Tibial artery (tissue), 4 donors: ENCODE measurements at regions not wholly inside any gene's neighbourhood (a gene's known extent, or its start where the extent isn't known, plus 50 kb on each side); places are given as distances from the start of the nearest gene placed in this dataset.
"Not testable (repeated sequence)": the region's sequence is repeated elsewhere in the genome, so short reads cannot be mapped to it uniquely, and the experiment has no call there.

ENCODE experiments used
- DNase-seq, 2 donors: peaks; one replicate each; pipeline ENCODE4 v3.0.0-alpha.2; 2019
- H3K27ac ChIP-seq, 2 donors: fragments of 200-600 bp; sonication (generic) in 1 of 2; 1 replicate in 1 of 2; 2 replicates in 1 of 2; pipeline ENCODE4 v1.5.1; 2018 to 2019; ENCODE audit warnings: mild to moderate bottlenecking in 1 of 2
- H3K27me3 ChIP-seq, 2 donors: fragments of 200-600 bp; sonication (generic) in 1 of 2; one replicate each; pipeline versions ENCODE4 v1.5.1 to v1.6.0; 2016 to 2019
- H3K36me3 ChIP-seq, 3 donors: fragments of 200-600 bp; sonication (generic) in 2 of 3; one replicate each; pipeline ENCODE4 v1.5.1; 2016 to 2019; ENCODE audit warnings: mild to moderate bottlenecking in 2 of 3
- H3K4me1 ChIP-seq, 4 donors: fragments of 200-600 bp; sonication (generic) in 2 of 4; 1 replicate in 3 of 4; 2 replicates in 1 of 4; pipeline ENCODE4 v1.5.1; 2016 to 2019
- H3K4me3 ChIP-seq, 2 donors: fragments of 200-600 bp; sonication (generic) in 1 of 2; 1 replicate in 1 of 2; 2 replicates in 1 of 2; pipeline ENCODE4 v1.5.1; 2018 to 2019; ENCODE audit warnings: mild to moderate bottlenecking in 2 of 2
- H3K9me3 ChIP-seq, 3 donors: fragments of 200-600 bp; sonication (generic) in 1 of 3; one replicate each; pipeline ENCODE4 v1.5.1; 2016 to 2019
- intact Hi-C: fragments of 100-400 bp; cut with DNase I; formaldehyde crosslinking; loops from one replicate; pipeline ENCODE4 v1.15.0; 2023; ENCODE audit warnings: low total_unique reads
- TF ChIP-seq, protein P1 (sequence below), 2 experiments: fragments of 200-600 bp in 1 of 2; fragments of 450-650 bp in 1 of 2; IDR thresholded peaks; one replicate each; pipeline ENCODE4 v1.5.1; 2017 to 2019; ENCODE audit warnings: antibody characterized with exemption in 2 of 2, mild to moderate bottlenecking in 1 of 2, moderate library complexity in 1 of 2

DNA sequence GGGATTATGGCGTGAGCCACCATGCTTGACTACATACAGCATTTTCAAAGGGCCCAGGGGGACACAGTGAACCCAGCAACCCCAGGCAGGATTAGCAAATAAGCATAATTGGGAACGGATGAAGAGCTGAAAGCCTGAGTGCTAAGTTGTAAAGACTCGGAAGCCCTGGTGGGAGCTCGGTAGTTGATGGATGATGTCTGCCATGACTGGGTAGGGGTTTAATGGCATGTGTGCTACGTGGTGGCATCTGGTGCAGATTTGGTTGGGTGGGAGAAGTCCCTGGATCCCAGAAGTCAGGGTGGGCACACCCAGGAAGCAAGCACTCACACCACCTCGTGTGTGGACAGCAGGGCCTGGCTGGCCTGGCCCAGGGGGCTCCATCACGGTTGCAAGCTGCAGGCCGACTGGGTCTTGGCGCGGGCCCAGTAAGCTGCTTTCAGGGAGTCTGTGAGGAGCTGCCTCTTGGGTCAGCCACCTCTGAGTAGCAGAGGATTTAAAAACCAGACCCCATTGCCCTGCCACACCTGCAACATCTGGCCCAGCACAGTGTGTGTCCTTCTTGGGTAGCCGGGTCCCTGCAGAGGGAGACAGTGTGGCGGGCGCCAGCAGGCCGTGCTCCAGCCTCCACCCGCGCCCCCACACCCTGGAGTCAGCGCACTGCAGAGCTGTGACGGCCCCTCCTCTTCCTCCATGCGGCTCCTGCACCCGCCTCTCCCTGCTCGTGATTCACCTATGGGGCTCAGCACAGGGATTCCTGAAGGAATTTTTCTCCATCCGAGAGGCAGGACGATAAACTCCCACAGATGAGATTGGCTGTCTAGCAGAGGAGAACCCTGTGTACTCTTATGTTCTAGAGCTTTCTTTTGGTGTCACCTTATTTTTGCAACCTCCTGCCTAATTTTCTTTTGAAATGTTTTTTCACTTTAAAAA, 159.2 kb downstream of the LAT start:
- H3K27me3 ChIP-seq, H3K4me3 ChIP-seq, H3K4me1 ChIP-seq, H3K9me3 ChIP-seq, H3K27ac ChIP-seq, H3K36me3 ChIP-seq, intact Hi-C loops: not testable (repeated sequence)
- peak in 1 of 2 donors; percentile 55 for DNase-seq

DNA sequence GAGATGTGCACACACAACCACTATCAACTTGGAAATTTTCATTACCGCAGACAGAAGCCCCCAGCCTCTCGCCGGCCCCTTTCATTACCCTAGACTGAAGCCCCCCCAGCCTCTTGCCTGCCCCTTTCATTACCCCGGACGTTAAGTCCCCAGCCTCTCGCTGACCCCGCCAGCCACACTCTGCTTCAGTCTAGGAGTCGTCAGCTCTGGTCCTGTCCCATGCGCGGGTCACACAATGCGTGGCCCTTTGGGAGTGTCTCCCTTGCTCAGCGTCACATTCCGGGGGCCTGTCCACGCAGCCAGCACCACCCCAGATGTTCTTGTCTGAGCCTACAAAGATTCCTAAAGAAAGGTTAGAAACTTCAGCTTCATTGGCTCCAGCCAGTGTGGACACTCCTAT, 157.7 kb downstream of the LAT start:
- peak; percentile 8 to 40 for DNase-seq
- H3K27me3 ChIP-seq, intact Hi-C loops, H3K27ac ChIP-seq, H3K36me3 ChIP-seq, H3K9me3 ChIP-seq, H3K4me3 ChIP-seq, H3K4me1 ChIP-seq: not testable (repeated sequence)

DNA sequence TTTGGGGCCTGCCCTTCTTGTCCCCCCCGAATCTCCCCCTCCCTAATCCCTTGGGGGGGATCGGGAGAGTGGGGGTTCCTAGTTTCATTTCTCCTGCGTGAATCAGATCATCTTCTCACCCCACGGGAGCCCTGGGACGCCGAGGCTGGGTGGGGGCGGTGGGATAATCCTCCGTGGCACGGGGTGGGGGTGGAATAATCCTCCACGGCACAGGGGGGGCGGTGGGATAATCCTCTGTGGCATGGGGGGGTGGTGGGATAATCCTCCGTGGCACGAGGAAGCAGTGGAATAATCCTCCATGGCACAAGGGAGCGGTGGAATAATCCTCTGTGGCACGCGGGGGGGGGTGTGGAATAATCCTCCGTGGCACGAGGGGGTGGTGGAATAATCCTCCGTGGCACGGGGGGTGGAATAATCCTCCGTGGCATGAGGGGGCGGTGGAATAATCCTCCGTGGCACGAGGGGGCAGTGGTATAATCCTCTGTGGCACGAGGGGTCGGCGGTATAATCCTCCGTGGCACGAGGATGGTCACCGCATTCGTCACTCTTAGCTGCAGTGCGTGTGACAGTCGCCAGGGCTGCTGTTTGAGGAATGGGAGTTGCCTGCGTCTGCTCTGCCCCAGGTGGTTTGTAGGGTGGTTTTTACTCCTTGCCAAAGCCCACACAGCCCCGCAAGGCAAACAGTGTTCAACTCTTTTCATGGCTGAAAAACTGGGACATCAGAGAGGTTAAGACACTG, 156.9 kb downstream of the LAT start:
- Histone ChIP-seq H3K4me1 (no peaks in the 10 kb centered on the region), H3K27ac (no peak overlapping the region), H3K9me3 (no peaks in the 10 kb centered on the region), H3K36me3 (no peaks in the 10 kb centered on the region), H3K4me3 (no peak overlapping the region), H3K27me3 (no peaks in the 10 kb centered on the region)
- intact Hi-C loops: no loop called here
- peak; percentile 13 to 43 for DNase-seq
- TF ChIP-seq, protein P1, sequence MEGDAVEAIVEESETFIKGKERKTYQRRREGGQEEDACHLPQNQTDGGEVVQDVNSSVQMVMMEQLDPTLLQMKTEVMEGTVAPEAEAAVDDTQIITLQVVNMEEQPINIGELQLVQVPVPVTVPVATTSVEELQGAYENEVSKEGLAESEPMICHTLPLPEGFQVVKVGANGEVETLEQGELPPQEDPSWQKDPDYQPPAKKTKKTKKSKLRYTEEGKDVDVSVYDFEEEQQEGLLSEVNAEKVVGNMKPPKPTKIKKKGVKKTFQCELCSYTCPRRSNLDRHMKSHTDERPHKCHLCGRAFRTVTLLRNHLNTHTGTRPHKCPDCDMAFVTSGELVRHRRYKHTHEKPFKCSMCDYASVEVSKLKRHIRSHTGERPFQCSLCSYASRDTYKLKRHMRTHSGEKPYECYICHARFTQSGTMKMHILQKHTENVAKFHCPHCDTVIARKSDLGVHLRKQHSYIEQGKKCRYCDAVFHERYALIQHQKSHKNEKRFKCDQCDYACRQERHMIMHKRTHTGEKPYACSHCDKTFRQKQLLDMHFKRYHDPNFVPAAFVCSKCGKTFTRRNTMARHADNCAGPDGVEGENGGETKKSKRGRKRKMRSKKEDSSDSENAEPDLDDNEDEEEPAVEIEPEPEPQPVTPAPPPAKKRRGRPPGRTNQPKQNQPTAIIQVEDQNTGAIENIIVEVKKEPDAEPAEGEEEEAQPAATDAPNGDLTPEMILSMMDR (IDR thresholded peaks at IDR 0.05): no peak

DNA sequence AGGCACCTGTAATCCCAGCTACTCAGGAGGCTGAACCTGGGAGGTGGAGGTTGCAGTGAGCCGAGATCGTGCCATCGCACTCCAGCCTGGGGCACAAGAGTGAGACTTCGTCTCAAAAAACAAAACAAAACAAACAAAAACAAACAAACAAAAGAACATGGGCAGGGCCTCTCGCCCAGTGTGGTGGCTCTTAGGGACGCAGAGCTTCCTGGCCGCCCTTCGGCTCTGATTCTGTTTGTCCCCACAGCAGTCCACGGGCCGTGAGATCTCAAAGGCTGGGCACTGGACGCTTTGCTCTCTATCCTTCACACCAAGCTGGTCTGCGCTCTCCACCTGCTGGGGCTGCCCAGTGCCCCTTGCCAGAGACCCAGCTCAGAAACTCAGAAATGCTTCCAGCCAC, 156.3 kb downstream of the LAT start:
- H3K27me3 ChIP-seq, H3K27ac ChIP-seq, H3K4me1 ChIP-seq, H3K36me3 ChIP-seq, H3K9me3 ChIP-seq, H3K4me3 ChIP-seq, intact Hi-C loops: not testable (repeated sequence)
- DNase-seq: peak; percentile 21 to 38

DNA sequence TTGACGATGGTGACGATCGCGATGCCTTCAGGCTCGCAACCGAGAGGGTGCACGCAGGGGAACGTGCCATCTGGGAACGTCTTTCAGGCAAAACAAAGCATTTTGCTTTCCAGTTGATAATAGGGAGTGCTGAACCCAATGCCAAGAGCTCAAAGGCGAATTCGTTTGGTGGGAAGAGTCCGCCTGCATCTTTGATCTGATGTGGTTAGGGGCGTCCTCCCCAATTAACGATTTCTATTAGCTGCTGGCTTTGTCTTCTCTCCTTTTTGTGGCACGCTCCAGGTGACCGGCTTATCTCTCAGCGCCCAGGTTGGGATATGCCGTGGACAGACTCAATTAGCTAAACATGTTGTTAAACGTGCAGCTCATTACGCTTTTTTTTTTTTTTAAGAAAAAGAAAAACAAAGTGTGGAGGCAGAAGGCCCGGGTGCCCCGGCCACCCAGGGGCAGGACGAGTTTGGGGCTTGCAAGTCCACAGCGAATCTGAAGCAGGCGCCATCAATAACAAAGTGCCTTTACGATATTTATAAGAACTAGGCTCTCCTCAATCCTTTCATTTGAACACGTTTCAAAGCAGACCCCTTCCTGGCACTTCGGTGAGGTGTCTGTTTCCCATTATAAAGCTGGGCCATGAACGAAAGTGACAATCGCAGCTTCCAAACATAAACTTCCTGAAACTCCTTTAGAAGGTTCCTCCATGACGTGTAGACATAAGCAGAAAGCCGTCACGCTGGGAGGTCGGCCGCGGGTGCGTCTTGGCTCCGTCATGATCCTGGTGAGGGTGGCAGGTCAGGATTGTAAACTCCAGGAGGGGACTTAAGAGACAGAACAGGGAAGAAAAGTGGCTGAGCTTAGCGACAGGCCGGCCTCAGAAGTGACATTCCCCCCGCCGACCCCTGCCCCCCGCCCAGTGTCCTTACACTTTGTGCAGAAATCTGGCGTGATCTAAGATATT, 155.3 kb downstream of the LAT start:
- H3K4me3 ChIP-seq: peak overlapping the region in 1 of 2 donors; percentile 9
- intact Hi-C loops: not testable (repeated sequence)

DNA sequence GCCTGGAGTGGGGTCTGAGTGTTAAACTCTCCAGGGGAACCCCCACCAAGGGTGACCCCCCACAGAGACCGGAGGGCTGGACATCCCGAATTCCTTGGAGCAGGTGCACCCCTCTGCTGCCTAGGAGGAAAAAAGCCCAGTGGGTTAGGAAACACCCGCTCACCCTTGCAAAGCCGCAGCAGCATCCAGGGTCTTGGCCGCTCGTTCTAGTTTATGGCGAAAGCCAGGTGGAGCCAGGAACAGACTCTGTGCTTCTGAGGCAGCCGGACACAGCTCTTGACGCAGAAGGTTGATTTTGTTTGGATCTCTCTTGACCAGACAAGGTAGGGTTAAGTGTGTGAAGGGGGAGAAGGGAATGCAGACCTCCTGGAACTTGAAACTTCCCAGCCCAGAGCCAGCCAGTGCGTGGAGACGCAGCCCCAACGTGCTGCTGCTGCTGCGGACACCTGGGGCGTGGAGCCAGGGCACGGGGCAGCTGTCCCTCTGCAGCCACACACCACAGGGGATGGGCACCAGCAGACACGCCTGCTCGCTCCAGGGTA, 154.5 kb downstream of the LAT start:
- H3K9me3 ChIP-seq: no peaks in the 10 kb centered on the region
- no peaks in the 10 kb centered on the region for H3K27me3 ChIP-seq
- no peak overlapping the region for H3K4me3 ChIP-seq
- TF ChIP-seq, protein P1 (IDR thresholded peaks at IDR 0.05): no peak
- intact Hi-C loops: no loop called here
- H3K27ac ChIP-seq: no peak overlapping the region
- H3K4me1 ChIP-seq: no peaks in the 10 kb centered on the region
- H3K36me3 ChIP-seq: no peaks in the 10 kb centered on the region
- DNase-seq: peak; percentile 21 to 64

More for the DNA sequence above, 155.3 kb downstream of the LAT start:
- H3K27me3 ChIP-seq, H3K36me3 ChIP-seq, H3K9me3 ChIP-seq, H3K4me1 ChIP-seq, H3K27ac ChIP-seq: not testable (repeated sequence)
- peak; percentile 27 to 61 for DNase-seq

DNA sequence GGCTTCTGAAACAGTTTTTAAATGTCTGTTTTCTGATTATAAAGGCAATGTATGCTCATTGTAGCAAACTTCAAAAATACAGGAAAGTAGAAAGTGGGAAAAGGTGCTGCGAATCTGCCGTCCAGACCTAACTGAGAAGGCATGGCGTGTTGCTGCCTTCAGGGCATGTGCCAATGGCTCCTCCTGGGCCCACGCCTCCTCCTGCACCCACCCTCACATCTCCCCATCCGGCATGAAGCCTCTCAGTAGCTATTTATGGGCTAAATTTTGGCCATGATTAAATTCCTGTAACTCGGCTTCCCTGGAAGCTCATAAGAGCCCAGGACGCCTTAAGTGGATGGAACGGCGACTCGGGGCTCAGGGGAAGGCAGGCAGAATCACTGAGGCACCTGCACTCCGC, 153.8 kb downstream of the LAT start:
- DNase-seq: peak in 1 of 2 donors; percentile 42
- H3K4me3 ChIP-seq, H3K36me3 ChIP-seq, intact Hi-C loops, H3K27me3 ChIP-seq, H3K4me1 ChIP-seq, H3K27ac ChIP-seq, H3K9me3 ChIP-seq: not testable (repeated sequence)

DNA sequence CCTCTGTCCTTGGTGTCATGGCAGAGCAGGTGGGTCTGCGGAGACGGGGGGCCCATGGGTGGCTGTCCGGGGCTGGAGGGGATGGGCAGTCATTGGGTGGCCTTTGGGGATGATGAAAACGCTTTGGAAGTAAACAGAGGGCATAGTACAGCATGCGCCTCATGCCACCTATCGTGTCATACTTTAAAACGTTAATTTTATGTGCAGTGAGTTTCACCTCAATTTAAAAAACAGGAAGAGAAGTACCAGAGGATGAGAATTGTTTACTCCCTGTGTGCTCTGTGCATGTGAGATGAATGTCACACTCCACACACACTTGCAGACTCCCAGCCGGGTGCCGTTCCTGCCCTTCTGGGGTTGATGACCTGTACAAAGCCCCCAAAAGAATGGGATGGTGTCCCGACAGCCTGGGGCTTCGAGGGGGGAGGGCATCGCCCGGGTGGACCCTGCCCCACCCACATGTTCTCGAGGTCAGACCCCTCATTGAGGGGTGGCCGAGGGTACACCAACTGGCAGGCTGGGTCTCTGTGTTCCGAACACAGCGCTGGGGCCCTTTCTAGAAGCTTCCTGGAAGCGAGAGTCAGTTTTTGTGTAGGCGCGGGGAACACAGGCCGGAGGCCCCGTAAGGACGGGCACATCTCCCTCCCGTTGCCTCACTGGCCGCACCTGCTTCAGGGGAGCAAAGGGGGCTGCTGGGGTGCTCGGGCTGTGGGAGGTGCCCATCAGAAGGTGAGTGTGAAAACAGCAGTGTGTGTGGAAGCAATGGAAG, 153.2 kb downstream of the LAT start:
- DNase-seq, H3K27me3 ChIP-seq, H3K4me1 ChIP-seq, H3K36me3 ChIP-seq, intact Hi-C loops, H3K9me3 ChIP-seq, H3K27ac ChIP-seq, H3K4me3 ChIP-seq: not testable (repeated sequence)

DNA sequence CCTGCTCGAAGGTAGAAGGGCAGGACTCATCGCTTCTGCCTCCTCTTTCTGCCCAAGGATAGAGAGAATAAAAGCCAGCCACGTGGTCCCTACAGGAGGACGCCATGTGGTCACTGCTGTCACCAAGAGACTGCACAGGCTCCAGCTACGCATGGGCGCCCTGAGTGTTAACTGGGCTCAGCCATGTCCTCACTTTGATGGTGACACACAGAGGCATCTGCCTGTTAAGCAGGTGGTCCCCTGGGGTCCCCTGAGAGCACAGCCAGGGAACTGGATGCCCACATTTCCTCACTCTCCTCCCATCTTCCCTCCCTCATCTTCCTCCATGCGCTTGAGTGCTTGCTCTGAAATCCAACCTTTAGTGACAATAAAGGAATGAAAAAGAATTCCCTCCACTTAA, 152.6 kb downstream of the LAT start:
- H3K36me3 ChIP-seq, H3K27ac ChIP-seq, H3K4me1 ChIP-seq, intact Hi-C loops, H3K9me3 ChIP-seq, H3K27me3 ChIP-seq, DNase-seq, H3K4me3 ChIP-seq: not testable (repeated sequence)

DNA sequence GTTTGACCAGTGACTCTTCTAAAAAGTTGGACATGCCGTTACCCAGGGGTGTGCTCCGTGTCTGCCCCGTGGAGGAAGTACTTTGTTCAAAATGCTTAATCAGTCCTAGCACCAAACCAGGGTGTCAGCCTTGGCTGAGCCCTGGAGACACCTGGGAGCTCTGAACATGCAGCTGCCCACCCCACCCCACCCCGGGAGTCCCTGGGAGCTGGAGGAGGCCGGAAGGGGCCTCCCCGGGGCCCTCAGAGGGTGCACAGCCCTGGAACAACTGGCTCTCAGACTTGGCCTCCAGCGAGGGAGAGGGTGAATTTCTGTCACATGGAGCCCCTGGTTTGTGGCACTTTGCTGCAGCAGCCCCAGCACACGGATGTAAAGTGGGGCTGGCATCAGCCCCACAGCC, 152.1 kb downstream of the LAT start:
- intact Hi-C loops, H3K4me1 ChIP-seq, DNase-seq: not testable (repeated sequence)

More for the DNA sequence above, 152.1 kb downstream of the LAT start:
- not testable (repeated sequence) for H3K27me3 ChIP-seq, H3K9me3 ChIP-seq, H3K4me3 ChIP-seq, H3K36me3 ChIP-seq, H3K27ac ChIP-seq
